GM03348 (cell line): ENCODE measurements at regions not wholly inside any gene's neighbourhood (a gene's known extent, or its start where the extent isn't known, plus 50 kb on each side); places are given as distances from the start of the nearest gene placed in this dataset.
"Not testable (repeated sequence)": the region's sequence is repeated elsewhere in the genome, so short reads cannot be mapped to it uniquely, and the experiment has no call there.

Experiments used
- DNase-seq: peaks from one replicate; pipeline ENCODE4 v3.0.0; 2012; ENCODE audit warnings: low spot score

DNA sequence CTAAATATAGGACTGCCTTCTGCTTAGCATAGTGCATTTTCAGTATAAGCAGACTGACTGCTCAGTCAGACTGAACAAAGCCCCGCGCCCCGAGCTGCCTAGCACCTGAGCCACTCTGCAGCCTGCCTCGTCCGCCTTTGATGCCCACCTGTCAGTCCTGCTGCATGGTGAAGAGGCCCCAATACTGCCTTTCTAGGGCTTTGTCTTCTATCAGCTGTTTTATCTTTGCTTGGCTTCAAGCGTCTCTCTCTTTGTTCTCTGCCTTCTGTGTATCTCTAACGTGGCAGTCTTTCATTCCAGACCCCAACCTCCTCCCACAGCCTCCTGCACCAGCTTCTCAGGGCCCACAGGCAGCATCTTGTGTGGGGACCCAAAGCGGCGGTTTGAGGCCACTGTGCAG is 1001.0 kb downstream of the VRK1 start:
- DNase-seq: no peak

DNA sequence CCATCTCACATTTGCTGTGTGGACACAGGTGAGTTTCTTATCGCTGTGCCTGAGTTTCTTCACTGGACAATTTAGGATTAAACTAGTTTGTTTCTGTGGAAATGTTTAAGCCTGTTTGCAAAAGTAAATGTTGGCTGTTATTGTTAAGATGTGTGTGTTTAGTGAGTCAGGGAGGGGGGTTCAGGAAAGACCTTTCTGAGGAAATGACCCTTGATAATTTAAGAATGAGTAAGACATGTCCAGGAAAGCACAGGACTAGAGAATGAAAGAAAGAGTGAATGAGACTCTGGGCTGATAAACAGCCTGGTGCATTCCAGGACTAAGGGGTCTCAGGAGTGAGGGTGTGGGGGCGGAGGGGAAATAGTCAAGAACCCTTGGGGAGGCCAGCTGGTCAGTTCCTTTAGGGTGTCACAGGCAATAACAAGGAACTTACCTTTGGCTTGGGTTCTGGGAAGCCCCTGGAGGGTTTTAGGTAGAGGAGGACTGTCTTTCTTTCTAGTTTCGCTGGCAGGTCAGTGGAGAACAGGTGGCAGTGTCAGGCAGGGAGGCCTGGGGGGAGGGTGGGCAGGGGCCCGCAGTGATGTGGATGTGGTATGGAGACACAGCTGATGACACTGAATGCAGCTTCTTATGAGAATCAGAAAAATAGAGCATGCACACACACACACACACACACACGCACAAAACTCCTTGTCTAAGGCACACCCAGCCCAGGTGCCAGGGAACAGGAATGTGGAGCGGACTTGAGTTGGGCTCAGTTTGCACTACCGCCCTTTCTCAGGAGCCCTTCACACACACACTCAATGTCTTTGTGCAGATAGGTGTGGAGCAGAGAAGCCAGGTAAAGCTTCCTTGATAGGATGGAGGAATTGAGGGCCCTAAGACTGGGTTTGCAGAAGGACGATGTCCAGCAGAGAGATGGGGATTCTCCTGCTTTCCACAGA is 1005.5 kb downstream of the VRK1 start:
- DNase-seq: no peak

DNA sequence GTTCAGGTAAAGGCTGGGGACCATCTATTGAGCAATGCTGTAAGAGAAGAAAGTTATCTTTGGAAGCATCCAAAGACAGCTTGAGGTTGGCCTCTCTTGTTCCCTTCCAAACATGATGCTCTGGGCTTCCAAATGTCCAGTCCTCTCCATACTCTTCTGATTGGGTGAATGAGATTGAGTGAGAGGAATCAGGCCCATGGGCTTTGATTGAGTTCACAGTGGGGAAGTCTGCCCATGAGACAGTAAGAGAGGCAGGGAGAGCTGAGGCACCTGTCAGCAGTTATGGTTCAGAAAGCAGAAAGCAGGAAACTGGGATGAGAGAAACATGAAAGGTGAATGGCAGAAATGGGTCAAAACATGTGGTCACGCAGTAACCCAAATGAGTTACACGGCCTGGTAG is 1006.9 kb downstream of the VRK1 start:
- no peak for DNase-seq

DNA sequence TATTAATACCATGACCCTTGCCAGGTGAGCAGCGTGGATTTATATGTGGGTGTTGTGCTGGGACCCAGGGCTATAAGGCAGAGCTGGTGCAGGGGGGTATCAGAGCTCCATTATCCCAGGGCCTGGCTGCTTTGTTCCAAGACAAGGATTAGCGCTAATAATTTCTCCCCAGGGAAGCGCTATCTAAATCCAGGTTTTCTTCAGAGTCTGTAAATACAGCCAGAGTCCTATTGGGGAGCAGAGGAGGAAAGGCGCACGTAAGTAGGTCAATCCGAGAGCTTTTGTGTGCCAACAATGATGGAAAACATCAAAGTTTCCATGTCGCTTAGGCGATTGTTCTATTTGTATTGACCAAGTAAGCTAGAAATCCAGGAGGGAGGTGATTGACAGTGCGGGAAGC is 1009.7 kb downstream of the VRK1 start:
- no peak for DNase-seq

DNA sequence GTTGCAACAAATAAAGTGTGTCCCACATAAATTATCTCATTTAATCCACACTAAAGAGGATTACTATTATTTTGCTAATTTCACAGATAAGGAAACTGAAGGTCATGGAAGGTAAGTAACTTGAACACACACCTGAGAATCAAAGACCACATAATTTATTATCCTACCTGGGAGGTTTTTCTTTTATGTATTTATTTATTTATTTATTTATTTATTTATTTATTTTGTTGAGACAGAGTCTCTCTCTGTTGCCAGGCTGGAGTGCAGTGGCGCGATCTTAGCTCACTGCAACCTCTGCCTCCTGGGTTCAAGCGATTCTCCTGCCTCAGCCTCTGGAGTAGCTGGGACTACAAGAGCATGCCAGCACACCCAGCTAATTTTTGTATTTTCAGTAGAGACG is 1011.4 kb downstream of the VRK1 start:
- not testable (repeated sequence) for DNase-seq

DNA sequence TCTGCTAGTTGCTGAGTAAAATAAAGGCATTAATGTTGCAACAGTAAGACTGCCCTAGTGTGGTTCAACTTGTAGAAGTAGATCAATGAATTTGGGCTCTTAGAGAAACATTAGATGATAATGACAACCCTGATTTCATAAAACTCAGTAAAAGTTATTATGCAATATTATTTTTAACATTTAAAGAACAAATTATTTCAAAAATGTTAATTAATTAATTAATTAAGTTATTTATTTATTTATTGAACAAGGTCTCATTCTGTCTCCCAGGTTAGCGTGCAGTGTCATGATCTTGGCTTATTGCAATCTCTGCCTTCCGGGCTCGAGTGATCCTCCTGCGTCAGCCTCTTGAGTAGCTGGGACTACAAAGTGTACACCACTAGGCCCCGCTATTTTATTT is 1016.4 kb downstream of the VRK1 start:
- no peak for DNase-seq

DNA sequence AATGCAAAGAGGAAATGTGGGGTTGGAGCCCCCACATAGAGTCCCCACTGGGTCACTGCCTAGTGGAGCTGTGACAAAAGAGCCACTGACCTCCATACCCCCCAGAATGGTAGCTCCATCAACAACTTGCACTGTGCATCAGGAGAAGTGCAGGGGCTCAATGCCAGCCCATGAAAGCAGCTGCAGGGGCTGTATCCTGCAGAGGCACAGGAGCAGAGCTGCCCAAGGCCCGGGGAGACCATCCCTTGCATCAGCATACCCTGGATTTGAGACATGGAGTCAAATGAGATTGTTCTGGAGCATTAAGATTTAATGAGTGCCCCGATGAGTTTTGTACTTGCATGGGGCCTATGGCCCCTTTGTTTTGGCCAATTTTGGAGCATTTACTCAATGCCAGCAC is 1023.6 kb downstream of the VRK1 start:
- DNase-seq: no peak

DNA sequence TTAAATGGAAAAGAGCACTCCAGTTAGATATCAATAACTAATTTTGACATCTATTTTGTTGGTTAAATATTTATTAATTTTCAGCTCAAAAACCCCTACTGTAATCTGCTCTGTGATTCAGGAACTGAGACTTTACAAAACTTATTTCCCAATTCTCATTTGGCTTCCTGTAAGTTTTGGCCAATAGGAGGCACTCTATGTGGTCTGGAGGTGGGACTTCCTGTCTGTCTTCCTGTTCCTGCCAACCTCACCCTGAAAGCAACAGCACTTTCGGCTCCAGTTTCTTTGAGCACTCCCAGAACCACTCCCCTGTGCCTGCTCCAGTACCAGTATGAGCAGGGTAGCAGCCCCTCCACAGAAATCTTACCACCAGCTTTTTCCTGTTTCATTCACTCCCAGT is 1027.0 kb downstream of the VRK1 start:
- no peak for DNase-seq

DNA sequence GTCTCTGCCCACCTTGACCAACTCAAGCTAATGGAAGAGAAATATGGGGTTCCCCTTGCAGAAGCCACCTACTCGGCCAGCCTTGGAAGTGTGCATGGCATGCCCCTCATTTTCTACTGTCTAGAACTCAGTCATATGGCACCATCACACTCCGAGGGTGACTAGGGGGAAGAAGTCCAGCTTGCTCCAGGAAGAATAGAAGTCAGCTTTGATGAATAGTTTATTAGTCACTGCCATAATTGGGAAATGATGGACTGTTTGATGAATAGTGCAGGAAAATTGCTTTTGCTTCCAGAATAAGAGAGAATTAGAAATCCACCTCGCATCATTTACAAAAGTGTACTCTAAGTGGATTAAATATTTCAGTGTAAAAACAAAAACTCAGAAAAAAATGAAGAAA is 1030.6 kb downstream of the VRK1 start:
- no peak for DNase-seq

DNA sequence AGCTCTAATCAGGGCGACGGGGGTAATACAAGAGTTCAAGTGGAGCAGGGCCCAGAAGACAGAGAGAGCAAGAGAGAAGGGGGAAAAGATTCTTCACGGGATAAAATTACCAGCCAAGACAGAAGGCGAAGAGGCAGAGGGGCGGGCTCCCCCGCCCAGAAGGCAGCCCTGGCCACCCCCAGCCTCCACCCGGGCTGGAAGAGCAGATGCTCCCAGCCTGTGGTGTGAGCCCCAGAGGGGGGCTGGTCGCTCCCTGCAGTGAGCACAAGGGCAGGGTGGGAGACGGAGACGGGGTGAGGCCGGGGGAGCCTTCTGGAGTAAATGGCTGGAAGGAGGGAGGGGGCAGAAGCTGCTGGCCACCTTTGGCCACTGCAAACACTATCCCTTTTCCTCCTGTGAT is 1035.6 kb downstream of the VRK1 start:
- no peak for DNase-seq

DNA sequence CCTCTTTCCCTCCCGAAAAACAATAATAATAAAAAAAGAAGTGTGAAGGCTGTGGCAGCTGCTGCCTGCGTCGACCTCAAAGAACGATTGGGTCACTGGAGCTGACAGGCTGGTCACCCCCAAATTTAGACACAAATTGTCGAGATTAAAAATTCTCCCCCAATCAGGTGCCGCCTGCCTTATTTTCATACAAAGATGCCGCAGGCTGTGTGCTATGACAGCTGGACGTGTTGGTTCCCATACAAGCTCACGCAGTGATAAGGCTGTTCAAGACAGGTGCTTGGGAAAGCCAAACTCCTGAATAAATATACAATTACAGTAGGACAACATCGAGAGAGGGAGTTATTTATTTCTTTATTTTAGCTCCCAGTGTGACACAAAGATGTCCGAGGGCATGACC is 1041.8 kb downstream of the VRK1 start:
- no peak for DNase-seq

DNA sequence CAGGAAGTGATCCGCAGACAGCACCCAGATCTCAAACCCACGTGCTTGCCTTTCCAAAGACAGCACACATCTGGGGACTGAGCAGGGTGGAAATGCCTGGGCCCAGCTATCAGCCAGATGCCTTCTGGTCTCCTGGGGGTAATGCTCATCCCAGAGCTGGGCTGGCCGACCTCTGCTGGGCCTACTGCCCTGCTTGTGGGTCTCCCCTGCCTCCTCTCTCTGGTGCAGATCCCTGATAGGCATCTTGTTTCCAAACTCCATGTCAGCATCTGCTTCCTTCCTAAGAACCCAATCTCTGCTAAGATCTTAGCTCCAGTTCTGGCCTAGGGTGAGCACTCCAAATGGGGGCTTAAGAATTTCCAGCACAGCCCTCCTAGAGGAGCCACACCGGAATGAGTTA is 1043.0 kb downstream of the VRK1 start:
- DNase-seq: no peak

DNA sequence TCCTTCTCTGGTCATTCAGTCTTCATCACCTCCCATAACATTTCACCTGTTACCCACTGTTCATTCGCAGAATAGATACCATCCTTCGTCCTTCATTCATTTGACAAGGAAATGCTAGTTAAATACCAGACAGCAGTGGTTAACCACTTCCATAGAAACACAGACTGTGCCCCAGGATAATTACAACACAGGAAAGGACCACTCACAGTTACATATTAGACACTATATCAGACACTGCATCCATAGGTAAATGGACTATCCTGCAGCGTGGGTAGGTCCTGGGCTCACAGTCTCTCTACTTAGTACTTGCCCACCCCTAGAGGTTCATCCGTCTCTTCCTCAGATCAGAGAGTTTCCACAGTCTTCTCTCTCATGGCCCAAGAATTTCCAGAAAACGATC is 1044.6 kb downstream of the VRK1 start:
- no peak for DNase-seq

DNA sequence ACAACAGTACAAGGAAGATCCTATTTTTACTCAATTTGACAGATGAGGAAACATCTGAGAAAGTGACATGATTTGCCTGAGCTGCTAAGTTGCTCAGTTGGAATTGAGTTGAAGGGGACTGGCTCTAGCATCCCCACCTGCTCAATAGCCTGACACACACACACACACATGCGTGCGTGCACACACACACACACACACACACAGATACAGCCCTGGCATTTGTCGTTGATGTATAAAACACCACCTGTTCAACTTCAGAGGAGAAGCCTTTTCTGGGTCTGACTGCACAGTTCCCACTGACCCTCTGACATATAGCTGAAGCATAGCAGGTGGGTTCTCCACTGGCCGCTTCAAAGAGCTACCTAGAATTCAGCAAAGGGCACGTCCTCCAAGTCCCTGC is 1045.9 kb downstream of the VRK1 start:
- no peak for DNase-seq

DNA sequence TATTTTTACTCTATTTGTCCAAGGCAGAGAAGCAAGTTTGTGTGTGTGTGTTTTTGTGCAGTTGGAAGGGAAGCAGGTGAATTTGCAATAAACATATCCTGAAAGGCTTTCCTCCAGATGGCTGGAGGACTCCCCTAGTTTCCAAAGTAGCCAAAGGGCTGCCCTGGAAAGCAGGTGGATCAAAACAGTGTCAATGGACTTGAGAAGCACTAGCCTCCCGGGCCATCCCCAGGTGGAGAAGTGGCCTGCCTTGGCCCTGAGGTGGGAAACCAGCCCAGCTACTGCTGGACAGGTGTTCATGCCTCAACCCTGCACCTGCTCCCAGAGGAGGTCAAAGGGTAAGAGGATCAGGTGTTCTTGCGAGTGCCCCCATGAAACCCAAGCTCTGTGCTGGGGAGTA is 1046.9 kb downstream of the VRK1 start:
- no peak for DNase-seq

DNA sequence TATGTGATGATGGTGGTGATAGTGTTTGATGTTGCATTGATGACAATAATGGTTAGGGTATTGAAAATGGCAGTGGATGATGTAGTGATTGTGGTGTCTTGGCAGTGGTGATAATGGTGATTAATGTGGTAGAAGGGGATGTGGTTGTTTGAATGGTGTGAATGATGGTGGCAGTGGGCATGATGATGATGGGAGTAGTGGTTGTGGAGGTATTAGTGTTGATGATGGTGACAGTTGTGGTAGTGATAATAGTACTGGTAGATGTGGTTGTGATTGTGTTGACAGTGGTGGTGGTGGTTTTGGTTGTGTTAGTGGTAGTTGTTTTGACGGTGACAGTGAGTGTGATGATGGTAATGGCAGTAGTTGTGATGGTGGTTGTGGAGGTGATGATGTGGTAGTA is 1049.0 kb downstream of the VRK1 start:
- DNase-seq: no peak

DNA sequence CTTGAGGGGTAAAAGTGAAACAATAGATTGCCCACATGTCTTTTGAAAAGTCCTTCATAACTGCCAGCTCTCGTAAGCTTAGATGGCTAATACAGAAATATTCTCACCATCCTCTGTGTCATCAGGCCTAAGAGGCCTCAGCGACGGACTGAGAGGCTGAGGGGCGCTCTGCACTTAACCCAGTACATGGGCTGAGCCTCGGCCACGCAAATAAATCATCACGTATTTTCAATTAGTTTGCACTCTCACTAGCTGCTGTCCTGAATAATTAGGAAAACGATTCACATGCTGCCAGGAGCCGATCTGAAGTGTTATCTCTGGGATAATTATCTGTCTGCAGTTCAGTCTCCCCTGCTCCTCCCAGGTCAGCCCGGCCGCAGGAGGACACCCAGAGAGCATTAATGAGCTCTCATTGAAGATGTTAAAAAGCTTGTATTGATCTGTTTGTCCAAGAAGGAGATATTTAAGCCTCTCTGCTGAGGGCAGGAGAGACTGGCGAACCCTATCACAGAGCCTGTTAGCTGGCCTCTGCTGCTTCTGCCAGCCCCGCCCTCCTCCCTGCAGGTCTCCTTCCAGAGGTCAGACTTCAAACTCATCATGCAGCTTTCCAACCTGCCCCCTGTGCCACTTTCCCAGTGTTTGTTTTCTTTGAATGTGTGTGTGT is 1051.3 kb downstream of the VRK1 start:
- no peak for DNase-seq

DNA sequence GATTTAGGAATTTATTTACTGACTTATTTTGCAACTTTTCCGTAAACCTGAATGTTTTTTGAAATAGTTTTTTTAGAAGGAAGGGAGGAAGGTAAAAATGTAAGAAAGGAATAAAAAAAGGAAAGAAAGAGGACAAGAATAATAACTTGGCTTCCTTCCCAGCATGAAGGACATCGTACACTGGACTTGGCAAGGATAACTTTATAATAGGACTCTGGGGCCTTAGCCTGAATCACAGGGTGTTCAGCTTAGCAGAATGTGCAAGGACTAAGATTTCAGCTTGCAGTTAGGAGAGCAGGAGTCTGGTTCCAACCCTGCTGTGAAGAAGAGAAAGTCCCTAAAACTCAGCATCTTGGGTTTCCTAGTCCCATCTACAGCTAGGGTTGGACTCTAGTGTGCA is 1053.3 kb downstream of the VRK1 start:
- no peak for DNase-seq

DNA sequence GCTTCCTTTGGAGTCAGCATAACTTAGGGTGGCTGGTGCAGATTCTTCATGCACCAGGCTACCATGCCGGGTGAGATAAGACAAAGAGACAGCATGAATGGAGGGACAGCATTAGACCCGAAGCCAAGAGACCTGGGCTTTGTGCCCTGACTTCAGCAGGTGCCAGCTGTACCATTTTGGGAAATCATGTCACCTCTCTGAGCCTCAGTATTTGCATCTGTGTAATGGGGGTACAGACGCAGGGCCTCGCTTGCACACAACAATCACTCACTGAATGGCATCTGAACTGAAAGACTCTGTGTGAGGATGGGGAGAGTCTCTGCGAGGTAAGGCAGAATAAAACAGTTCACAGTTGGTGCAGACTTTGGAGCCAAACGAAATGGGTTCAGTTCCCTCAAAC is 1053.7 kb downstream of the VRK1 start:
- DNase-seq: no peak

DNA sequence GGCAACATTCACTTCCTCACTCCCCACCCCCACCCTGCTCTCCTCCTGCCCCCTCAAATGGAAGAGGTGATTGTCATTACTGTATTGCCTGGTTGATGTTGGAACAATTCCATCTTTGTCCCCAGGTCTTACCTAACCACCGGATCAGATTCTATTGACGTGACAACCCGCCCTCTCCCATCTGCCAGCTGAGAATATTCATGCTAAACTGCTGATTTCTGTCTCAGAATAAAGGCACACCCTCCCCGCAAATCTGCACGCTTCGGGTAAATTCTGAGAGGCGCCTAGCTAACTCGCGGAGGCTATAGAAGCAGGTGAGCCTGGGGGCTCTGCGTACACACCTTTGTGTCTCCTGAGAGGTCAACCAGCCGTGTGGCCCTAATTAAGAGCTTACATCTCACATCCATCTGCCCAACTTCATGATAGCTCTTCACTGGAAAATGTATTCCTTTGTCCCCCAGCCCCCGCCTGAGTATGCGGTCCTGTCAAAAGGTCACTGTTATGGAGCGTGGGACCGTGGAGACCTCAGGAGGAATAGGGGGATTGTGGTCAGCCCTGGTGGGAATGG is 1054.3 kb downstream of the VRK1 start:
- DNase-seq: no peak

DNA sequence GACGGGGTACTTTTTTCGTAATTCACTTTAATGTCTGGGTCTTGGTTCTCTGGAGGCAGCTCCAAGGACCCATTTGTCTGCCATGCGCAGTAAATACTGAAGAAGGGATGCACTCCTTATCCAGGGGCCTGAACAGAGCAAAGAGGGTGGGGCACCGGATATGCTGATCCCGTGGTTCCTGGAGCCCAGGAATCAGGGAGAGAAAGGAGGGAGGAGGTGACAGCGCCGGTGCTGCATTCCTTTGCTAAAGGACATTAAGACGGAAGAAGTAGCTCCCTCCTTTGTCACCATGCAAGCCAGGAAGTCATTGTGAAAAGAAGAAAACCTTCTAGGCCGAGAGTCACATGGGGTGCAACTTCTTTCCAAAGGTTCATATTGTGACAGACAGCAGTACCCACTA is 1057.7 kb downstream of the VRK1 start:
- DNase-seq: no peak

DNA sequence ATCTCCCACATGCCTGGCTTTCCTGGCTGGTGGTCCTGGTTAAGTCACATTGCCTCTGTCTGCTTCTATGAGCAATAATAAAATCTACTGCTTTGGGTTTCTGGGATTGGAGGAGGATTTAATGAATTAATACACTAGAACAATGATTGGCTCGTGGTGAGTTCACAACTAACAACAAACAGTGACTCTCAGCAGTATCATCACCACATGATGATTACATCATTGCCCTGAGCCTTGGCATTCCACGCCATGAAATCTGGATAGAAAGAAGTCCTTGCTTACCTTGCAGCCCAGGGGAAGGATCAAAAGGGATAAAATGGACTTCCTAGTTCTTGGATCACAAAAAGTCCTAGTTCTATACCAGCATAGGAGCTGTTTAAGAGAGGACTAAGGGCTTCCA is 1069.0 kb downstream of the VRK1 start:
- no peak for DNase-seq

DNA sequence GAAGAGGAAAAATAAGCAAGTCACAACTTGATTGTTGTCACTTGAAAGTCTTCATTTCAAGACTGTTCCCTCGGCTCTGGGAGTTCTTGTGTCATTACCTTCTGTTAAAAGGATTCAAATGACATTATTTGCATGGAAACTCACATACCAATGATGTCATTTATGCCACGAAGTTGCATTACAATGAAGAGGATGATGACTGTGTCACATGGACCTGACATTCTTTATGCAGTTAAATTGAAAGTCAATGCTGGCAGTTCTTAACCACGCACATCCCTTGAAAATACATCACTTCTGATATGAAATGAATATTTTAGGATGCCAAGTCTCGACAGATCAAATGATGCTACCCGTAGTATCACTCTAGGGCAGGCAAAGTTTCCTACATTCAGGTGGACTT is 1069.5 kb downstream of the VRK1 start:
- no peak for DNase-seq
